A549 (cell line): ENCODE measurements at regions not wholly inside any gene's neighbourhood (a gene's known extent, or its start where the extent isn't known, plus 50 kb on each side); places are given as distances from the start of the nearest gene placed in this dataset.

Experiments
- CBX2 ChIP-seq: fragments of 200-600 bp; sonication (generic); IDR thresholded peaks from 2 replicates; pipeline ENCODE4 v1.6.1; 2016; ENCODE audit warnings: low read depth, mild to moderate bottlenecking, borderline replicate concordance
- TF ChIP-seq, protein P1 (sequence below): fragments of >200 bp; sonication (Bioruptor Twin); formaldehyde crosslinking; IDR thresholded peaks from 3 replicates; pipeline ENCODE4 v1.5.1; 2016

DNA sequence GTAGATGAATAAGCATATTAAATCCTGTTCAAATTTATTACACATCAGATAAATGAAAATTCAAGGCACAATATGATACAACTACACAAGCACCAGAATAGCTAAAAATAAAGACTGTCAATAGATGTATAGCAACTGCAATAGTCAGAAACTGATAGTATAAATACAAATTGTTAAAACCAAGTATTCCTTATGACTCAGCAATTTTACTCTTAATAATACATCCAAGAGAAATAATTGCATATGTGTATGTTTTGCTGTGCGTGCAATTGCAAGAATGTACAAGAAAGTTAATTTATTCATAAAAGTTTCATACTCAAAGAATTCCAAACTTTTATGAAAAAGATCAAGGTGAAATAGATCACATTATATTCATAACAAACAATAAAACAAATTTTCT is 1338.1 kb downstream of the OLFM4 start:
- TF ChIP-seq CBX2: no peak
- TF ChIP-seq, protein P1, sequence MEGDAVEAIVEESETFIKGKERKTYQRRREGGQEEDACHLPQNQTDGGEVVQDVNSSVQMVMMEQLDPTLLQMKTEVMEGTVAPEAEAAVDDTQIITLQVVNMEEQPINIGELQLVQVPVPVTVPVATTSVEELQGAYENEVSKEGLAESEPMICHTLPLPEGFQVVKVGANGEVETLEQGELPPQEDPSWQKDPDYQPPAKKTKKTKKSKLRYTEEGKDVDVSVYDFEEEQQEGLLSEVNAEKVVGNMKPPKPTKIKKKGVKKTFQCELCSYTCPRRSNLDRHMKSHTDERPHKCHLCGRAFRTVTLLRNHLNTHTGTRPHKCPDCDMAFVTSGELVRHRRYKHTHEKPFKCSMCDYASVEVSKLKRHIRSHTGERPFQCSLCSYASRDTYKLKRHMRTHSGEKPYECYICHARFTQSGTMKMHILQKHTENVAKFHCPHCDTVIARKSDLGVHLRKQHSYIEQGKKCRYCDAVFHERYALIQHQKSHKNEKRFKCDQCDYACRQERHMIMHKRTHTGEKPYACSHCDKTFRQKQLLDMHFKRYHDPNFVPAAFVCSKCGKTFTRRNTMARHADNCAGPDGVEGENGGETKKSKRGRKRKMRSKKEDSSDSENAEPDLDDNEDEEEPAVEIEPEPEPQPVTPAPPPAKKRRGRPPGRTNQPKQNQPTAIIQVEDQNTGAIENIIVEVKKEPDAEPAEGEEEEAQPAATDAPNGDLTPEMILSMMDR: no peak
